DMS 273 (cell line): ENCODE measurements at regions not wholly inside any gene's neighbourhood (a gene's known extent, or its start where the extent isn't known, plus 50 kb on each side); places are given as distances from the start of the nearest gene placed in this dataset.

Source experiments
- DNase-seq: peaks from one replicate; lab custom pipeline; 2025; ENCODE audit not compliant: unreplicated experiment; lab: John Stamatoyannopoulos, UW

DNA sequence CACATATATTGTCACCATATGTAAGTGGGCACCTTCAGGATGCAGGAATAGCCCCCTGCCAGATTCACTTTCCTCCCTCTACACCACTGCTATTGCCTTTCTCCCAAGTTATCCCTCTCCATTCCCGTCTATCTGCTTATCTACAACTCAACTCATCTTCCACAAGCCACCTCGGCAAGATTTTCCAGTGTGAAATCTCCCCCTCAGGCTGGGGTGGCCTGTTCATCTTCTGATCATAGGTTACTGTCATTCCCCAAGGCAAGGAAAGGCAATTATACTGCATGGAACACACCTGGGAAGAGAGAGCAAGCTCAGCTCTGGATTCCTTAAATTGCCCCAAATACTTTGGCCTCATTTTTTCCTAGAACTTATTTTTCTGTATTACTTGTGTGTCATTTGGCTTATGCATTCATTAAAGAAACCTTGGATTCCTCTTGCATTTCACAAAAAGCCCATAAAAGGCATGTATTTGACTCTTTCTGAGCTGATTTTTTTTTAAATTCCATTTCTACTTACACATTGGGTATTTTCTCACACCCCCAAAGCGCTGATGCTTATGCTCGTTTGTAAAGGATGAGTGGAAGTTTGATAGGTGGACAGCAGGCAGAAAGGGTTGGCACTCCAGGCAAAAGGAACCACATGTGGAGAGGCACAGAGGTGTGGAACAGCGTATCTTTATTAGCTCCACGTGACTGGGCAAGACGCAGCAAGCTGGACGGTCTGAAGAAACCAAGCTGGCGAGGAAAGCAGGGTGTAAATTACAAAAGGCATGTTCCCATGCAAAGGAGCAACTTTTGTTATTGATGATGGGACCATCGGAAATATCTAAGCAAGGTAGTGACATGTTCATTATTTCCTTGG, 169.7 kb upstream of the RAB4A start:
- no peak for DNase-seq

DNA sequence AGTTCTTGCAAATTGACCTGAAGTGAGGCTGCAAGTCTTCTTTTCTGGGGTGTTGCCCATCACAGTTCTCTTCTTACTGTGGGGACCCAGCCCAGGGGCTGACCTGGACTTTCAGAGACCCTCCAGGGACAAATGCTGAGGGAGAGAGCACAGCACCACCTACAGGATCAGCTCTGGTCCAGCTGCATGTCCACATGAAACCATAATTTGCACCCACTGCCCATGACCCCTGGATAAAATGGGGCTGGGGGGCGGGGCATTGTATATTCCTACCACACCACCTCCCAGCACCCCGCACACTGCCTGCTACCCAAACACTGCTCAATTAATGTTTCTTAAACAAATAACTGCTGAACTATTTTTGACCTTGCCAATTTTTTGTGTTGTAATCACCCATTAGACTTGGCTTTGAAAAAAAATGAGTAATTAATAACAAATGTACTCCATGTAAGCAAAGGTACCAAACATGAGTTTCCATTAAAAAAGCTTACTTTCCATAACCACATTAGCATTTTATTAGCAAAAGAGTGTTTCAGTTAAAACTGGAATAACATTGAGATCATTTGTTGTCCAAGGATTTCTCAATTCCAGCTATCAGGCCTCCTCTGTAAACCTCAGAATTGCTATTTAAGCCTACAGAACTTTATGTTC, 168.0 kb upstream of the RAB4A start:
- DNase-seq: no peak

- no peak for DNase-seq
Measured at GRCh38 chr1:229104654-229105053, 166.3 kb upstream of the RAB4A start.

- DNase-seq: no peak
Measured at GRCh38 chr1:229105109-229105508, 165.8 kb upstream of the RAB4A start.

DNA sequence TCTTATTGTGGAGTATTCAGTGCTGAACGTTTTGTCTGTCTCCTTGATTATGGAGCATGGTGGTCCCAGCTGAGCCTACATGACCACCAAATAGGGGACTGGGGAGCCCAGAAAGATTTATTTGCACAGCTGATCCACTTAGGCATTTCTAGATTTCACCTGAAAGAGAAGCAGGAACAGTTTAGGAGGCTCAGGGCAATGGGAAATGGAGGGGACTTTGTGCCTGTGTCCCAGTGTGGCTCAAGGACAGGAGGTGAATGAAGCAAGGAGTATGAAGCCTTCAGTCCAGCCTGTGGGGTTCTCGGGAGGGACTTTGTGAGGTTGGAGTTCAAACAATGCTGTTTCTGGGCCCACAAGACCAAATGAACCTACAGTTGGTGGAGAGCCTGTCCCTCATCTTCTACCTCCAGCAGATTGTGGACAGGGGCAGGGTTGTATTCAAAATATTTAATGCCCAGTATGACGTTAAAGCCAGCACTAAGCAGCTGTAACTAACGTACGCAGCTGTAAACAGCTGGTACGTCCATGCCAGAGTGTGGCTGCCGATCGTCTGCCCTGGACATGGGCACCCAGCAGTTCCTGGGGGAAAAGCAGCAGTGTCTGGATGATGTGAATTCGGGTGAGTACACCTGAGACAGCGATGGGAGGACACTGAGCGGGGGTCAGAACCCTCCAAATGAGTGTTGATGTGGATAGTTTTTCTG, 164.9 kb upstream of the RAB4A start:
- no peak for DNase-seq

- DNase-seq: no peak
Measured at GRCh38 chr1:229106526-229107125, 164.3 kb upstream of the RAB4A start.

- DNase-seq: no peak
Measured at GRCh38 chr1:229107304-229107815, 163.6 kb upstream of the RAB4A start.

- DNase-seq: no peak
Measured at GRCh38 chr1:229107972-229108371, 162.9 kb upstream of the RAB4A start.

GRCh38 chr1:229108598-229109201, 162.2 kb upstream of the RAB4A start:
- no peak for DNase-seq

DNA sequence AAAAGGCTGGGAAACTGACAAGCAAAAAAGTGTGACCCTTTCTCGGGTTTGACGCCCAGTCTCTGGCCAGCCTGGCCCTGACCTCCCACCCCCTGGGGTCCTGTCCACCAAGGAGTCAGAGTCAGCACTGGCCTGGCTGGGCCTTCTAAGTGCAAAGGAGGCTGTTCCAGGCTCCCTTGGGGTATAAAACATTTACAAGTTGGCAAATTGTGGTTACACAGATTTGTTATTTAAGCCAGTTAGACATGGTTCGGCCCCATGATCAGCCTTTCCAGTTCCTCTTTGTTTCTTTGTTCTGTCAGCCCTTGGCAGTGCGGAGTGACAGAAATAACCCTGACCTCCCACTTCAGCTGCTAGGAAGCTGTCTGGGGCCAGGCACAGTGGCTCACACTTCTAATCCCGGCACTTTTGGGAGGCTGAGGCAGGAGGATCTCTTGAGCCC, 161.6 kb upstream of the RAB4A start:
- DNase-seq: no peak

DNA sequence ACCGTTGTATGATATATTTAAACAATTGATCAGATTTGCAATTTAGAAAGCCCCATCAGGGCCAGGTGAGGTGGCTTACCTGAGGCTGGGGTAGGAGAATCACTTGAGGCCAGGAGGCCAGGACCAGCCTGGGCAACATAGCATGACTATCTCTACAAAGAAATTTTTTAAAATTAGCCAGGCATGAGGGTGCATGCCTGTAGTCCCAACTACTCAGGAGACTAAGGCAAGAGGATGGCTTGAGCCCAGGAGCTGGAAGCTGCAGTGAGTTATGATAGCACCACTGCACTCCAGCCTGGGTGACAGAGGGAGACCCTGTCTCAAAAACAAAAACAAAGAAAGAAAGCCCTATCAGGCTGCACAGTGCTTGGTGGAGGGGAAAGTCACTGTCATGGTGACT, 159.9 kb upstream of the RAB4A start:
- DNase-seq: no peak

GRCh38 chr1:229111703-229112319, 159.1 kb upstream of the RAB4A start:
- no peak for DNase-seq

DNA sequence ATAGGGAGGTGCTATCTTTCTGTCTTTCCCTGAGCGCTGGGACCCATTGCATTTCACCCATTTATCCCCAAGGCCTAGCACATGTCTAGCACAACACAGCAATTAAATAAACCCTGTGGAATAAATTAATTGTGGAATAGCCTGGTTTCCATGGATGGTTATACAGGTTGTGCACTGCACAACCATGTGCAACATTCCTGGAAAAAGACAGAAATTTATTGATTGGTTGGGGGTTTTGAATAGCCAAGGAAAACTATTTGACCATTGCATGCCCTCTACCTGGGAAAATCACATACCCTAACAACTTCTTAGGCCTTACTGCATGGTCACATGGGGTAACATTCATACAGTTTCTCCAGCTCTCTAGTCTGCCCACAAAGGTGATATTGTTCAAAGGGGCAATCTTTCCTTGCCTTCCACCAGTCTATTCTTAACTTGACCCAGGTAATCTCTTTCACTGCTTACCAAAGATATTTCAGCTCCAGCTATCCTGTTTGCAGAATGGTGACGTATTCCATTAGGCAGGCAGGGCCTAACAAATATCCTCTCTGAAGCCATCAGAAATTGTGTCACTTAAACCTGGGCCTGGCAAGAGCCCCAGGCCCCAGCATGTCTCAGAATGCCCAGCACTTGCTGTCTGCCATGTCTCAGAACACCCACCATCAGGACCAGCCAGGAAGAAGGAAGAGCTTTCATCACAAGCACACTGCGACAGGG, 157.9 kb upstream of the RAB4A start:
- no peak for DNase-seq

DNA sequence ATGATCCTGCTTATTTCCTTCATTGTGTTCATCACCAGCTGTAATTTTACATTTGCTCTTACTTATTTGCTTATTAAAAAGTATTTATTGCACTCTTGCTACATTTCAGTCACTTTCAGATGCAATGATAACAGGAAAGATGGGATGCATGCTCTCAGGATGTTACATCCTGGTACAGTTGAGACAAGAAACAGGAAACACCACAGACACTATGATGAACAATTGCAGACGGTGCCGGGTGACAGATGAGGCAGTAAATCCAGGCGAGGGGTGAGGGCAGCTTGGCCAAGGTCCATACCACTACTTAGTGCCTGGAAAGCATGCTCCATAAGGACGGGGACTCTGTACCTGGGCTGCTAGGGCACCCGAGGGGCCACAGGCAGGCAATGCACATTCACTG, 156.6 kb upstream of the RAB4A start:
- DNase-seq: peak; percentile 42

- peak; percentile 49 for DNase-seq
Measured at GRCh38 chr1:229114850-229115365, 156.0 kb upstream of the RAB4A start.

GRCh38 chr1:229116114-229116513, 154.8 kb upstream of the RAB4A start:
- DNase-seq: no peak

- DNase-seq: peak; percentile 23
Measured at GRCh38 chr1:229117664-229118300, 153.1 kb upstream of the RAB4A start.

DNA sequence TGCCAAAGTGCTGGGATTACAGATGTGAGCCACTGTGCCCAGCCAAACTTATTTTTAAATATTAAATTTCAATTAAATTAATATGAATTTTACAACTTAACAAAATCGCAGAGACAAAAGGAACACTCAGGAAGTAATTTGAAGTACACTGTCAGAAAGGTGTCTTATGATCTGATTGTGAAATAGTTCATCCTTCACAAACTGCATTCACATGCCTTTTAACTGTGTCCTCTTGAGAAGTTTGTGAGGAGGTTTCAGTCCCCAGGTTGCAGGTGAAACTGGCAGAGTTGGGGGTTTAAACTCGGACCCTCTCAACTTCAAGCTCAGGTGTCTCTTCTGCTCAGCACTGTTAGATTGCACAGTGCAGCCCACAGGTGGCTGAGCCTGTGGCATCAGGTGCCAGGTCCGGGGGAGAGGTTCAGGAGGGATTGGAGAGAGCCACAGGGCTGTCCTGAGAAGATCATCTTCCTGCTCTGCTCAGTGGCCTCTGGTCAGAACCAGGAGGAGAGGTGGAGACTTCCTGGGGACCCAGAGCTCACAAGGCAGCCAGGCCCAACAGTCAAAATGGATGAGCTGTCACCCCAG, 152.3 kb upstream of the RAB4A start:
- DNase-seq: no peak

DNA sequence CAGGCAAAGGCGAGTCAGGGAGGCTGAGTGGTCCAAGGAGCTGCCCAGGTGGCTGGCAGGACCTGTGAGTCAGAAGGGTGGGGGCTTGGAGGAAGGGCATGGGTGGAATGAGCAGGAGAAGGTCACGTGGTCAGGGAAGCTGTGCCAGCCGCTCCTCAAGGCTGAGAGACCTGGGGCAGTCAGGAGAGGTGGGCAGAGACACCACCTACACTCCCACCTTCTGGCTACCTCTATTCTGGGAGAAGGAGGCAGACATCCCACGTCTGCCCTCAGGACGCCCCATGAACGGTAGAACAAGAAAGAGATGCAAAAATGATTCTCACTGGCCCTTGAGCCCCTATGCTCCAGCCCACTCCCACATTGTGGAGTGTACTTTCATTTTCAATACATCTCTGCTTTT, 151.8 kb upstream of the RAB4A start:
- no peak for DNase-seq
